Endothelial cell of umbilical vein (primary cell): ENCODE measurements at regions not wholly inside any gene's neighbourhood (a gene's known extent, or its start where the extent isn't known, plus 50 kb on each side); places are given as distances from the start of the nearest gene placed in this dataset.

Experiments used
- BruUV-seq: library from RNA; stranded (reverse); fragments of 400-500 nt; replicated peaks from 2 replicates; lab custom pipeline; 2021; lab: Mats Ljungman, UMichigan
- CTCF ChIA-PET: fragments of 300-600, 350-600 bp; sonication (Branson Sonifier 250); formaldehyde crosslinking; loops from one replicate; lab custom pipeline; 2021; ENCODE audit warnings: antibody characterized with exemption, inconsistent platforms; lab: Charles Lee
- POLR2A ChIA-PET: fragments of 300-600, 350-600 bp; sonication (Branson Sonifier 250); formaldehyde crosslinking; loops from one replicate; lab custom pipeline; 2021; ENCODE audit warnings: antibody characterized with exemption, inconsistent platforms; lab: Charles Lee
- DNase-seq: peaks from one replicate; pipeline ENCODE4 v3.0.0-alpha.2; 2011; ENCODE audit warnings: low read depth, low spot score
- FAIRE-seq: peaks from 2 replicates; lab custom pipeline; 2011; peaks lifted over from hg19 to GRCh38; lab: Jason Lieb, UNC
- H2AFZ ChIP-seq: 2 replicates; pipeline ENCODE4 v1.6.0; 2012; ENCODE audit warnings: low read depth, low read length, control low read depth, inconsistent platforms
- H3K27ac ChIP-seq: 2 replicates; pipeline ENCODE4 v1.5.1; 2011; ENCODE audit warnings: low read depth, mild to moderate bottlenecking, control low read depth, low read length, moderate library complexity; ENCODE audit not compliant: insufficient read depth
- H3K27me3 ChIP-seq, 2 experiments: 2 replicates each; pipeline versions ENCODE4 v1.6.0 to v1.6.1; 2011; ENCODE audit warnings: low read length in 2 of 2, mixed read lengths in 1 of 2; ENCODE audit not compliant: control insufficient read depth in 2 of 2, insufficient read depth in 2 of 2
- H3K36me3 ChIP-seq, 2 experiments: 2 replicates in 1 of 2; 3 replicates in 1 of 2; pipeline ENCODE4 v1.5.1; 2011; ENCODE audit warnings: low read length in 2 of 2, mild to moderate bottlenecking in 1 of 2, moderate library complexity in 1 of 2; ENCODE audit not compliant: control insufficient read depth in 2 of 2, insufficient read depth in 2 of 2; ENCODE audit errors: extremely low read depth in 1 of 2
- H3K4me1 ChIP-seq: 3 replicates; pipeline ENCODE4 v1.5.1; 2011; ENCODE audit warnings: mild to moderate bottlenecking, low read length; ENCODE audit not compliant: control insufficient read depth, insufficient read depth; ENCODE audit errors: extremely low read depth
- H3K4me2 ChIP-seq: 2 replicates; pipeline ENCODE4 v1.6.1; 2011; ENCODE audit warnings: low read length, control low read depth, mixed read lengths; ENCODE audit not compliant: insufficient read depth
- H3K4me3 ChIP-seq, 3 experiments: fragments of 200-600 bp in 1 of 3; sonication (generic), shearing (Covaris generic) in 1 of 3; replicated peaks in 1 of 3; 2 replicates each; pipeline ENCODE4 v1.5.1; 2011 to 2016; ENCODE audit warnings: control low read depth in 3 of 3, low read length in 3 of 3, mild to moderate bottlenecking in 2 of 3, inconsistent platforms in 1 of 3, low read depth in 1 of 3, moderate library complexity in 1 of 3; ENCODE audit not compliant: insufficient read depth in 1 of 3
- H3K79me2 ChIP-seq: 2 replicates; pipeline ENCODE4 v1.6.0; 2012; ENCODE audit warnings: low read length, inconsistent platforms; ENCODE audit not compliant: control insufficient read depth, insufficient read depth
- H3K9ac ChIP-seq: replicated peaks from 2 replicates; pipeline ENCODE3; 2011; ENCODE audit warnings: low read length, control low read depth; ENCODE audit not compliant: insufficient read depth; ENCODE audit errors: extremely low read depth
- H3K9me1 ChIP-seq: replicated peaks from 3 replicates; pipeline ENCODE4 v1.6.0; 2011; ENCODE audit warnings: mild to moderate bottlenecking, low read length; ENCODE audit not compliant: control insufficient read depth, insufficient read depth; ENCODE audit errors: extremely low read depth
- H3K9me3 ChIP-seq: replicated peaks from 2 replicates; pipeline ENCODE4 v1.5.1; 2012; ENCODE audit warnings: low read length, inconsistent platforms; ENCODE audit not compliant: control insufficient read depth, insufficient read depth
- H4K20me1 ChIP-seq: replicated peaks from 2 replicates; pipeline ENCODE3; 2011; ENCODE audit warnings: mild to moderate bottlenecking, low read length; ENCODE audit not compliant: control insufficient read depth, insufficient read depth; ENCODE audit errors: extremely low read depth
- CTCF ChIP-seq, 2 donors: IDR thresholded peaks; 1 replicate in 1 of 2; 2 replicates in 1 of 2; pipeline ENCODE4 v1.5.1; 2011; ENCODE audit warnings: low read length in 2 of 2, mild to moderate bottlenecking in 2 of 2, moderate library complexity in 2 of 2, control low read depth in 1 of 2, inconsistent platforms in 1 of 2, low read depth in 1 of 2; ENCODE audit not compliant: insufficient read depth in 1 of 2; ENCODE audit errors: extremely low read depth in 1 of 2
- EZH2 ChIP-seq: IDR thresholded peaks from 2 replicates; pipeline ENCODE4 v1.6.1; 2012; ENCODE audit warnings: borderline replicate concordance, low read depth, mild to moderate bottlenecking, moderate library complexity, low read length, inconsistent platforms; ENCODE audit not compliant: severe bottlenecking
- FOS ChIP-seq: IDR thresholded peaks from 2 replicates; pipeline ENCODE4 v1.6.1; 2011; ENCODE audit warnings: mild to moderate bottlenecking, low read length, moderate library complexity, borderline replicate concordance; ENCODE audit not compliant: insufficient read depth
- GATA2 ChIP-seq: IDR thresholded peaks from 2 replicates; pipeline ENCODE4 v1.7.0; 2011; ENCODE audit warnings: low read depth, mild to moderate bottlenecking, moderate library complexity, mixed read lengths, low read length; ENCODE audit not compliant: insufficient read length, insufficient read depth
- JUN ChIP-seq: IDR thresholded peaks from 2 replicates; pipeline ENCODE4 v1.6.1; 2011; ENCODE audit warnings: borderline replicate concordance, low read depth; ENCODE audit not compliant: insufficient read length, insufficient read depth
- MAX ChIP-seq: IDR thresholded peaks from 2 replicates; pipeline ENCODE4 v1.6.1; 2011; ENCODE audit not compliant: insufficient read depth, insufficient read length
- MYC ChIP-seq: IDR thresholded peaks from one replicate; pipeline ENCODE4 v1.6.1; 2011; ENCODE audit warnings: mild to moderate bottlenecking, low read depth, low read length
- POLR2A ChIP-seq: IDR thresholded peaks from 2 replicates; pipeline ENCODE4 v1.6.1; 2012; ENCODE audit warnings: low read depth, mild to moderate bottlenecking, control low read depth, low read length
- POLR2AphosphoS5 ChIP-seq: IDR thresholded peaks from 2 replicates; pipeline ENCODE4 v1.6.1; 2012; ENCODE audit warnings: low read depth, mild to moderate bottlenecking, control low read depth, low read length, moderate library complexity; ENCODE audit not compliant: insufficient read depth
- dilution Hi-C: fragments of 300-500 bp; cut with MboI; formaldehyde crosslinking; loops from one replicate; pipeline ENCODE4 v1.15.0; 2019; ENCODE audit warnings: low sequenced_read_pairs; ENCODE audit not compliant: extremely low pct_ligation_motif_present
- intact Hi-C: fragments of 100-400 bp; cut with micrococcal nuclease; formaldehyde crosslinking; loops from one replicate; pipeline ENCODE4 v1.10.0; 2022

GRCh38 chr1:36675931-36676562, 193.3 kb upstream of the CSF3R start:
- no TSS peak for BruUV-seq
- intact Hi-C loops: no loop called here
- peaks cover 0 to 1% of the 10 kb centered on the region in 2 experiments for H3K27me3 ChIP-seq
- no peak for TF ChIP-seq FOS
- TF ChIP-seq POLR2A: no peak
- no peak for TF ChIP-seq MYC
- no peak for TF ChIP-seq EZH2
- no peak for TF ChIP-seq MAX
- TF ChIP-seq JUN: no peak
- no peaks in the 10 kb centered on the region for H4K20me1 ChIP-seq
- no peak overlapping the region for H3K27ac ChIP-seq
- FAIRE-seq: no peak
- DNase-seq: no peak
- no peaks in the 10 kb centered on the region for H3K4me1 ChIP-seq
- CTCF ChIA-PET: interaction anchor here (1.4 to 1.5 kb wide), 2 partner anchors 11 to 24 kb away, joined by 4 read pairs; no protein-coding TSS in a partner anchor
- no peak overlapping the region for H3K9ac ChIP-seq
- POLR2A ChIA-PET: no interaction called here
- dilution Hi-C loops: no loop called here
- H3K9me1 ChIP-seq: no peaks in the 10 kb centered on the region
- no peak overlapping the region for H3K4me3 ChIP-seq
- no peaks in the 10 kb centered on the region for H3K9me3 ChIP-seq
- H3K4me2 ChIP-seq: no peak overlapping the region
- no peak overlapping the region for H2AFZ ChIP-seq
- H3K36me3 ChIP-seq: no peaks in the 10 kb centered on the region
- H3K79me2 ChIP-seq: no peaks in the 10 kb centered on the region

- intact Hi-C loops: no loop called here
- peaks cover 0 to 1% of the 10 kb centered on the region in 2 experiments for H3K27me3 ChIP-seq
- DNase-seq (no peak), FAIRE-seq (no peak)
- H3K9ac ChIP-seq: no peak overlapping the region
- no TSS peak for BruUV-seq
- CTCF ChIA-PET: interaction anchor here (0.7 to 1.5 kb wide), 2 partner anchors 12 to 23 kb away, joined by 4 read pairs; no protein-coding TSS in a partner anchor
- POLR2A ChIA-PET: no interaction called here
- H3K9me3 ChIP-seq: no peaks in the 10 kb centered on the region
- H3K4me3 ChIP-seq: no peak overlapping the region
- H3K4me2 ChIP-seq: no peak overlapping the region
- H2AFZ ChIP-seq: no peak overlapping the region
- no peaks in the 10 kb centered on the region for H4K20me1 ChIP-seq
- TF ChIP-seq MYC (no peak), EZH2 (no peak), POLR2A (no peak), CTCF (IDR thresholded peaks at IDR 0.05; ENCODE audit: extremely low read depth in 1 of 2, insufficient read depth in 1 of 2, low read depth in 1 of 2, low read length in 2 of 2) (no peak), GATA2 (no peak), MAX (no peak), JUN (no peak), POLR2AphosphoS5 (no peak), FOS (no peak)
- H3K79me2 ChIP-seq: no peaks in the 10 kb centered on the region
- H3K27ac ChIP-seq: no peak overlapping the region
- no peaks in the 10 kb centered on the region for H3K36me3 ChIP-seq
- H3K9me1 ChIP-seq: no peaks in the 10 kb centered on the region
- no peaks in the 10 kb centered on the region for H3K4me1 ChIP-seq
- dilution Hi-C loops: no loop called here
Observed at GRCh38 chr1:36675106-36675505, 192.4 kb upstream of the CSF3R start.
